ENCODE measurements at regions not wholly inside any gene's neighbourhood (a gene's known extent, or its start where the extent isn't known, plus 50 kb on each side); places are given as distances from the start of the nearest gene placed in this dataset.
"Not testable (repeated sequence)": the region's sequence is repeated elsewhere in the genome, so short reads cannot be mapped to it uniquely, and the experiment has no call there.

DNA sequence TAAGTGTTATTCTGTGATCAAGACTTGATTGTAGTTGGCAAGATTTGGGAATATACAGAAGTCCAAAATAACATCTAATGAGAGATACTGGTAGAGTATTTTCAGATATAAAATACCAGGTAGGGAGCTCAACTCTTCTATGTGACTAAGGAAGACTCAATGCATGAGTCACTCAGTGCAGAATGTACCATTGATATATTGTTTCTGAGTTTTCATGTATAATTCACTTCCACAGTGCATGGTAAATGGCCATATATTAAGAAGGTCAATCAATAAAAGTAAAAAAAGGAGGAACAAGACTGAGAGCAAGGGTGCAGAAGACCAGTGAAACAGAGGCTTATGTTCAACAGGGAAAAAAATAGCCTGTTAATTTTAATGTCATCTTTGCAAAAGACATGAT lies 1387.9 kb downstream of the CDH8 start:
- in situ Hi-C loops (cut with HindIII; ENCODE audit: low sequenced_read_pairs) = no loop called here
- no peak for DNase-seq (ENCODE audit: low spot score)

DNA sequence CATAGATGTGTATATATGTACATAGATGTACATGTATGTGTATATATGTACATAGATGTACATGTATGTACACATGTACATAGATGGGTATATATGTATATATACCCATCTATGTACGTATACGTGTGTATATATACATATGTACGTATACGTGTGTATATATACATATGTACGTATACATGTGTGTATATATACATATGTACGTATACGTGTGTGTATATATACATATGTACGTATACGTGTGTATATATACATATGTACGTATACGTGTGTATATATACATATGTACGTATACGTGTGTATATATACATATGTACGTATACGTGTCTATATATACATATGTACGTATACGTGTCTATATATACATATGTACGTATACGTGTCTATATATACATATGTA lies 1388.8 kb downstream of the CDH8 start:
- DNase-seq (ENCODE audit: low spot score); in situ Hi-C loops (cut with HindIII; ENCODE audit: low sequenced_read_pairs): not testable (repeated sequence)

- DNase-seq (ENCODE audit: low spot score) = no peak
- in situ Hi-C loops (cut with HindIII; ENCODE audit: low sequenced_read_pairs) = no loop called here
Measured at GRCh38 chr16:60646631-60647030, 1389.6 kb downstream of the CDH8 start.

- DNase-seq (ENCODE audit: low spot score) = no peak
- in situ Hi-C loops (cut with HindIII; ENCODE audit: low sequenced_read_pairs) = no loop called here
Measured at GRCh38 chr16:60645541-60645940, 1390.7 kb downstream of the CDH8 start.

DNA sequence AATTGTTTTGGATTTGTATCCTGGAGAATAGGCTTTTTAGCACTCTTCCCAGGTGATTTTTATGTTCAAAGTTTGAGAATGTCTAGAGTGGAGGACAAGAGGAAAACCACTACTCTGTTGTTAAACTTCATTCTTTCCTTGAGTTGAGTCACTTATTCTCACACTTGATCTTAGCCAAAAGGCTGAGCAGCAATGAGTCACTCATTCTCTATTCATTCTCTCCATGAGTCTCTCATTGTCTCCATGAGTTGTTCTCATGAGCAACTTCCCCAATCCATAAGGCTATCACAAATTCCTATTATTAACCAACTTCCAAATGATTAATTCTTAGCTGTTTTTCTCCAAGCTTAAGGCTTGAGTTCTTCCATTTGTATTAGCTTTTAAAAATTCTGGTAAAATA lies 1393.3 kb downstream of the CDH8 start:
- in situ Hi-C loops (cut with HindIII; ENCODE audit: low sequenced_read_pairs) = no loop called here
- DNase-seq (ENCODE audit: low spot score) = no peak

GRCh38 chr16:60641067-60641665 lies 1395.1 kb downstream of the CDH8 start:
- no peak for DNase-seq (ENCODE audit: low spot score)
- in situ Hi-C loops (cut with HindIII; ENCODE audit: low sequenced_read_pairs) = no loop called here

DNA sequence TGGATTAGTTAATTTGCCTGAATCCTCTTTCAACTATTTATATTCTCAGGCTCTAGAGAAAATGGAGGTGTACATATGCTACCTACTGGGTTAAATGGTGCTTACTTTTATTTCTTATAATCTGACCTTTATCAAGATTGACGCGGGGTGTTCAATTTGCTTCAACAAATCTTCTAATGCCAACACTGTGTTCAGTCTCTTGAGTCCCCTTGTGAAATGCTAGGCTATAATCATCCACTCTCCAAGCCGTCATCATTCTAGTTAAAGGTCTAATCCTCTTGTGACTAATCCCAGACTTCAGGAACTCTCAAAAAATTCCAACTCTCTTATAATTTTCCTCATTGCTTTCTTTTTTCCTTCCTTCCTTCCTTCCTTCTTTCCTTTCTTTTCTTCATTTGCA lies 1396.2 kb downstream of the CDH8 start:
- DNase-seq (ENCODE audit: low spot score) = no peak
- in situ Hi-C loops (cut with HindIII; ENCODE audit: low sequenced_read_pairs) = no loop called here

GRCh38 chr16:60636636-60637035 lies 1399.6 kb downstream of the CDH8 start:
- in situ Hi-C loops (cut with HindIII; ENCODE audit: low sequenced_read_pairs); DNase-seq (ENCODE audit: low spot score): not testable (repeated sequence)

- in situ Hi-C loops (cut with HindIII; ENCODE audit: low sequenced_read_pairs) = no loop called here
- no peak for DNase-seq (ENCODE audit: low spot score)
Measured at GRCh38 chr16:60636117-60636516, 1400.1 kb downstream of the CDH8 start.

DNA sequence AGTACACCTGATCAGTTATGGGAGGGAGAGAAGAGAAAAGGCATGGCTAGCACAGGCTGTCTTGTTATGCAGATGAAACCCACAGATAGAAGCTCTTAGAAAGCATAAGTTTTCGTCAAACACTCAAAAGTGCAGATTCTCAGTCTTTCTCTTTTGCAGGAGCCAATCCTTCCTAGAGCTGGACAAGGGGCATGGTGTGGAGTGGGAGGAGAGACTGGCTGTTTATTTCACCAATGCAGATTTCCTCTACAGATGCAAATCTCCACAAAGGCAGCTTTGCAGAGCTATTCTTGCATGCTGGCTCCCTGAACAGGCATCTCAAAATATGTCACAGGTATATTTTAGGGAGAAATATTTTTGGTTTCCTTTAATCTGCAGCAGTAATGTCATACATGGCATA lies 1400.7 kb downstream of the CDH8 start:
- no peak for DNase-seq (ENCODE audit: low spot score)
- in situ Hi-C loops (cut with HindIII; ENCODE audit: low sequenced_read_pairs) = no loop called here

GRCh38 chr16:60611844-60612243 lies 1424.4 kb downstream of the CDH8 start:
- DNase-seq (ENCODE audit: low spot score) = no peak
- in situ Hi-C loops (cut with HindIII; ENCODE audit: low sequenced_read_pairs) = no loop called here

DNA sequence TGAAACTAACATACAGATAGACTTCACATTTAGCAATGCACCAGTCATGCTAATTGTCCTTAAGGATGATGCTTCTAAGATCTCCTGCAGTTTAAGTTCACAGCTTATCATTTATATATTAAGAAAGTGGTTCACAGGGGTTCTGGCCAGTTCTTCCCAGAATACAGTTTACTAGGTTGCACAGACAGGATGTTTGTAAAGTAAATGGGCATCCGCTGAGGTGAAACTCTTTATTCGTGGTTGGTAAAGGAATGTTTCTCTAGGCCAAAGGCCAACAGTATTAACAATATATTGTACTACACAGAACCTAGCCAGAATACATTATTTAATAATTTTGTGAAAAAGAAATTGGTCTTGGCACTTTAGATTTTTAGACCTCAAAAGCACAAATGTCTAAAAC lies 1427.3 kb downstream of the CDH8 start:
- no peak for DNase-seq (ENCODE audit: low spot score)
- in situ Hi-C loops (cut with HindIII; ENCODE audit: low sequenced_read_pairs) = no loop called here

DNA sequence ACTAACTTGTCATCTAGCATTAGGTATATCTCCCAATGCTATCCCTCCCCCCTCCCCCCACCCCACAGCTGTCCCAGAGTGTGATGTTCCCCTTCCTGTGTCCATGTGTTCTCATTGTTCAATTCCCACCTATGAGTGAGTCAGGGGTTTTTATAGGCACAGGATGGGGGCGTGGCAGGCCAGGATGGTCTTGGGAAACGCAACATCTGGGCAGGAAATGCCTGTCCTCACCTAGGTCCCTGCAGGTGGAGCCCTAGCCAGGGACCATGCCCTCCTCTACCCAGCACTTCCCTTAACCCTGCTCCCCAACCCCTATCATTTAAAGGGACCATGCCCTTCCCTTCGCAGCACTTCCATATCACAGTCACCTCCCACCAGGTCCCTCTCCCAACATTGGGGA lies 1430.6 kb downstream of the CDH8 start:
- in situ Hi-C loops (cut with HindIII; ENCODE audit: low sequenced_read_pairs); DNase-seq (ENCODE audit: low spot score): not testable (repeated sequence)

DNA sequence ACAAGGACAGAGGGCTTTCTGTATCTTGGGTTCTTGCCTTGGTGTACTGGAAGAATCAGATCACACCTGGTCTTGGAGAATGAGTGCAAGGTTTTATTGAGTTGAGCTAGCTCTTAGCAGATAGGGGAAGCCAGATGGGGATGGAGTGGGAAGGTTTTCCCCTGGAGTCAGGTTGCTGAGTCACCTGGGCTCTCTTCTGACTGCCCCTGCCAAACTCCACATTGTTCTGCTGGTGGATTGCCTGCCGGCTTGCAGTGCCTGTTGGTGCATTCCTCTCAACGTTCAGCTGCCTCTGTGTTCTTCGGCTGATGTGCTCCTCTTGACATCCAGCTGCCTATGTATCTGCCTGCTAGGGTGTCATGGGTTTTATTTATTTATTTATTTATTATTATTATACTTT lies 1431.1 kb downstream of the CDH8 start:
- in situ Hi-C loops (cut with HindIII; ENCODE audit: low sequenced_read_pairs) = no loop called here
- no peak for DNase-seq (ENCODE audit: low spot score)

DNA sequence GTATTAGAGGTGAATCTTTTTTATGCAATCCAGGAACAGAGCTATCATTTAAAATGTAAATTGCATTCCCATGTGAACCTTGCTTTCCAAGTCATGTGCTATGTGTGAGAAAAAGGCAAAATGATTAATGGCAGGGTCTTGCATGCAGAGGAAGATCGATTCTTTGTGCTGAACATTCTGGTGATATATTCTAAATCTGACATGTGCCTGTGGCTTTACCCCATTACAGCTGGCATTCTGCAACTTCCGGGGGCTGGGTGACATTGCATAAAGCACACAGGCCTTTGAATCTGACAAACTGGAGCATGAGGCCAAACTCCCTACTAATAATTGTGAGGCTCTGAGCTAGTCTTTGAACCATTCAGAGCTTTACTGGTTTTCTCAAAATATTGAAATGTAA lies 1449.7 kb downstream of the CDH8 start:
- no peak for DNase-seq (ENCODE audit: low spot score)
- in situ Hi-C loops (cut with HindIII; ENCODE audit: low sequenced_read_pairs) = no loop called here

- DNase-seq (ENCODE audit: low spot score) = no peak
- in situ Hi-C loops (cut with HindIII; ENCODE audit: low sequenced_read_pairs) = no loop called here
Measured at GRCh38 chr16:60582528-60582927, 1453.7 kb downstream of the CDH8 start.

DNA sequence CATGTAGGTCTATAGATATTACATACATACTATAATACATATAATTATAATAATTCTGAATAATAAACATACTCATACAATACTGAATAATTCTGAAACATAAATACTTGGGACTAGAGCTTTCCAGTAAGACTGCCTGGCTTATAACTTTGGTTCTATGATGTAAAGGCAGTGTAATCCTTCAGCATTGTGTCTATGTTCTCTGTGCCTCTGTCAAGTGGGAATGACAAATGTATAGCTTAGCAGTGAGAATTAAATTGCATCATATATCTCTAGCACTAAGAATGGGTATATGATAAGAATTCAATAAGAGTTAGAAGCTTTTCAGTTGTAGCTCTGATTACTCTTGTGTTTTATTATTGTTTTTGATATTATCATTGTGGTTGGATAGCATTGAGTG lies 1469.3 kb downstream of the CDH8 start:
- in situ Hi-C loops (cut with HindIII; ENCODE audit: low sequenced_read_pairs) = no loop called here
- no peak for DNase-seq (ENCODE audit: low spot score)

- no peak for DNase-seq (ENCODE audit: low spot score)
- in situ Hi-C loops (cut with HindIII; ENCODE audit: low sequenced_read_pairs) = no loop called here
Measured at GRCh38 chr16:60564588-60564987, 1471.7 kb downstream of the CDH8 start.

GRCh38 chr16:60563166-60563565 lies 1473.1 kb downstream of the CDH8 start:
- in situ Hi-C loops (cut with HindIII; ENCODE audit: low sequenced_read_pairs) = no loop called here
- DNase-seq (ENCODE audit: low spot score) = no peak

DNA sequence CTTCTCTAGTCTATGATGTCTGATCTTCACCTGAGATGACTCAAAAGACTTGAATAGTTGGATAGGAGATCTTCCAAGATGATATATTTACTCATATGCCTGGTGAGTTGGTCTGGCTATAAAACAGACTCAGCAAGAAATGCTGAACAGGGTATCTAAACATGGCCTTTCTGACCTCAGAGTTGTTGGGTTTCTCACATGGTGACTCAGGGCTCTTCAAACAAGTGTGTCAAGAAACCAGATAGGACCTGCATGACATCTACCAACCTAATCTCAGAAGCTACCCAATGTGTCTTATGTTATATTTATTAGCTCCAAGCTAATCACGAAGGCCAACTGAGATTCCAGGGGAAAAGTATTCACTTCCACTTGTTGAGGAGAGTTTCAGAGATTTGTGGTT lies 1477.3 kb downstream of the CDH8 start:
- no peak for DNase-seq (ENCODE audit: low spot score)
- in situ Hi-C loops (cut with HindIII; ENCODE audit: low sequenced_read_pairs) = no loop called here

DNA sequence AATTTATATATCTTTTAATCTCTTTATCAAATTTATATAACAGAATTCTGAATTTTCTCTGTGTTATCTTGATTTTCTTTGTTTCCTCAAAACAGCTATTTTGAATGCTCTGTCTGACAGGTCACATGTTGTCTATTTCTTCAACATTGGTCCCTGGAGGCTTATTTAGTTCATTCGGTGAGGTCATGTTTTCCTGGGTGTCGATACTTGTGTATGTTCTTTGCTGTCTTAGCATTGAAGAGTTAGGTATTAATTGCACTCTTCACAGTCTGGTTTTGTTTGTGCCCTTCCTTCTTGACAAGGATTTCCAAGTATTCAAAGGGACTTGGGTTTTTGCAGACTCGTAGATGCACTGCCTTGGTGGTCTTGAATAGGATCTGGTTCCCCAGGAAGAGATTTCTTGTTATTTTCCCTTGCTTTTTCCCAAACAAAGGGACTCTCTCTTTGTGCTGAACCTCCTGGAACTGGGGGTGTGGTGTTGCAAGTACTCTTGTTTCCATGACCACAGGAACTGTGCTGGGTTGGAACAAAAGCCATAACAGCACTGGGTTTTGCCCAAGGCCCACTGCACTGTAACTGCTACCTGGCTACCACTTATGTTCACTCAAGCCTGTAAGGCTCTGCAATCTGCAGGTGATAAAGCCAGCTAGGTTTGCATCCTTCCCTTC lies 1483.0 kb downstream of the CDH8 start:
- in situ Hi-C loops (cut with HindIII; ENCODE audit: low sequenced_read_pairs) = no loop called here
- DNase-seq (ENCODE audit: low spot score) = no peak
